ENCODE measurements at regions not wholly inside any gene's neighbourhood (a gene's known extent, or its start where the extent isn't known, plus 50 kb on each side); places are given as distances from the start of the nearest gene placed in this dataset.

DNA sequence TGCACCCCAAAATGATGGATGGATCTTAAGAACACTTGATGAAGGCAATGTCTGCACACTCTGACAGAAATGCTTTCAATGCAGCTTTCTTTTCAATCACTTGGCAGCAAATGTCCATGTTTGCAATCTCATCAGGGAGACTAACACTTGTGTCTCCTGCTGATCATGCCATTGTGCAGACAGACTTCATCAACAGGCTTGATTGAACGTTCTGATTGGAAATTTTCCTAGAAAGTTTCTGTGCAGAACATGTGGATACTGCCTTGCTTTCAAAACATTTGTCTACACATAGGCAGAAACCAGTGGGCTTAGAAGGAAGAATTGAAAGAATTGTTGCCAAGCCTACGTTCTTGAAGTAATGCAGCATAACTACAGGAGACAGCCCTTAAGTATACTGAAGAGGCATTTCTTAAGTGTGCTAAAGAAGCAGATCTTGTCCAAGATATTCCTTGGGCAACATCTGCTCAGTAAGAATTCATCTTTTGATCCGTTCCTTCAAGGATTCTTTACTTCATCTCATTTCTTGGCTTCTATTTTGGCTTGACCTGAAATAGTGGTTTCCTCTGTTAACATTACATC lies 120.4 kb upstream of the PLCB4 start:
- TF ChIP-seq, protein P1, sequence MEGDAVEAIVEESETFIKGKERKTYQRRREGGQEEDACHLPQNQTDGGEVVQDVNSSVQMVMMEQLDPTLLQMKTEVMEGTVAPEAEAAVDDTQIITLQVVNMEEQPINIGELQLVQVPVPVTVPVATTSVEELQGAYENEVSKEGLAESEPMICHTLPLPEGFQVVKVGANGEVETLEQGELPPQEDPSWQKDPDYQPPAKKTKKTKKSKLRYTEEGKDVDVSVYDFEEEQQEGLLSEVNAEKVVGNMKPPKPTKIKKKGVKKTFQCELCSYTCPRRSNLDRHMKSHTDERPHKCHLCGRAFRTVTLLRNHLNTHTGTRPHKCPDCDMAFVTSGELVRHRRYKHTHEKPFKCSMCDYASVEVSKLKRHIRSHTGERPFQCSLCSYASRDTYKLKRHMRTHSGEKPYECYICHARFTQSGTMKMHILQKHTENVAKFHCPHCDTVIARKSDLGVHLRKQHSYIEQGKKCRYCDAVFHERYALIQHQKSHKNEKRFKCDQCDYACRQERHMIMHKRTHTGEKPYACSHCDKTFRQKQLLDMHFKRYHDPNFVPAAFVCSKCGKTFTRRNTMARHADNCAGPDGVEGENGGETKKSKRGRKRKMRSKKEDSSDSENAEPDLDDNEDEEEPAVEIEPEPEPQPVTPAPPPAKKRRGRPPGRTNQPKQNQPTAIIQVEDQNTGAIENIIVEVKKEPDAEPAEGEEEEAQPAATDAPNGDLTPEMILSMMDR (IDR thresholded peaks at IDR 0.05; ENCODE audit: insufficient read depth, low read length, poor library complexity, severe bottlenecking), result no peak
- no peak for DNase-seq (ENCODE audit: low read depth)
- no peaks in the 10 kb centered on the region for H3K36me3 ChIP-seq (ENCODE audit: control insufficient read depth, insufficient read depth, low read length)

DNA sequence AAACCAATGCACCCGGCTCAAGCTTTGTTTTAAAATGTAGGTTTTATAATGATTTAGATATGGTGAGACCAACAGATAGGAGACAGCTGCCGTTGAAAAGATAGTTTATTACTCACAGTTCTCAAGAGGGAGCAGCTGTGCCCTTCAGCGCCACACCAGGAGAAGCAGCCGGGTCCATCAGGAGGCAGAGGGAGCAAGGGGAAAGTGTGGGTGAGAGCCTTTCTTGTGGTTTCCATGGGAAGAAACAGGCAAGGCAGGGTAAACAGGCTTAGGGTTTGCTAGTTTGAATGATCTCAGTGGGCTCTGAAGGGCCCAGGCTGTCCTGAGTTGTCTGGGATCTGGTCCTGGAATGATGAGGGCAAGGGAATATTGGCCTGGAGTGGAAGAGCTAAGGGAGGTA lies 117.7 kb upstream of the PLCB4 start:
- DNase-seq (ENCODE audit: low read depth), result no peak
- Histone ChIP-seq H3K27me3 (ENCODE audit: control insufficient read depth, insufficient read depth, low read length) (no peaks in the 10 kb centered on the region), H3K36me3 (ENCODE audit: control insufficient read depth, insufficient read depth, low read length) (no peaks in the 10 kb centered on the region), H3K4me3 (ENCODE audit: low read depth, low read length) (no peak overlapping the region)
- TF ChIP-seq, protein P1 (IDR thresholded peaks at IDR 0.05; ENCODE audit: insufficient read depth, low read length, poor library complexity, severe bottlenecking), result no peak

More for the DNA sequence above, 120.4 kb upstream of the PLCB4 start:
- no peaks in the 10 kb centered on the region for H3K27me3 ChIP-seq (ENCODE audit: control insufficient read depth, insufficient read depth, low read length)
- H3K4me3 ChIP-seq (ENCODE audit: low read depth, low read length), result no peak overlapping the region

DNA sequence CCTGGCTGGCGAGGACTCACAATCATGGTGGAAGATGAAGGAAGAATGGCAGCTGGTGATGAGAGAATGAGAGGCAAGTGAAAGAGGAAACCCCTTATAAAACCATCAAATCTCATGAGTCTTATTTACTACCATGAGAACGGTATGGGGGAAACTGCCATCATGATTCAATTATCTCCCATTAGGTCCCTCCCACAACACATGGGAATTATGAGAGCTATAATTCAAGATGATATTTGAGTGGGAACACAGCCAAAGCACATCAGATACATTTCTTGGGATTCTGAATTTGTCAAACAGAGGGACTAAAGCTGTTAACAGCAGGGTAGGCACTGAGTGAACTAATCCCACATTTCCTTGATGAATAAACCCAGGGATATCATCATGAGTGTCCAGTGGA lies 116.2 kb upstream of the PLCB4 start:
- no peak for DNase-seq (ENCODE audit: low read depth)
- no peaks in the 10 kb centered on the region for H3K27me3 ChIP-seq (ENCODE audit: control insufficient read depth, insufficient read depth, low read length)
- H3K36me3 ChIP-seq (ENCODE audit: control insufficient read depth, insufficient read depth, low read length), result no peaks in the 10 kb centered on the region
- TF ChIP-seq, protein P1 (IDR thresholded peaks at IDR 0.05; ENCODE audit: insufficient read depth, low read length, poor library complexity, severe bottlenecking), result no peak
- H3K4me3 ChIP-seq (ENCODE audit: low read depth, low read length), result no peak overlapping the region

DNA sequence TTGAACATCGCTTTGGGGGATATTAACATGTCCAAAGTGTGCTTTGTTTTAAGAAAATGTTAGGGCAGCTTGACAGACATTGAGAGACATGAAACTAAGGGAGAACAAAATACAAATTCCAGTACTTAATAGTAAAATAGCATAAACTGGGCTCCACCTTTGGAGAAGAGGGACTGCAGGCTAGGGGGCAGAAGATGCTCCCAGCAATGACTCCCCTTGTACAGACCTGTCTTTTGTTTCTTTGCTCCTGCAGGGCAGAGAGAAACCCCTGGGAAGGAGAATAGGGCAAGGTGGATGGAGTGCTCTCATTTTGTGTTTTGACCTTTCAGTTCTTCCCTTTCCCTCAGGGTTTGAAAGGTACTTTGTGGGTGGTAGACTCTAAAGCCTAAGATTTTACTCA lies 115.6 kb upstream of the PLCB4 start:
- DNase-seq (ENCODE audit: low read depth), result no peak
- no peaks in the 10 kb centered on the region for H3K36me3 ChIP-seq (ENCODE audit: control insufficient read depth, insufficient read depth, low read length)
- TF ChIP-seq, protein P1 (IDR thresholded peaks at IDR 0.05; ENCODE audit: insufficient read depth, low read length, poor library complexity, severe bottlenecking), result no peak
- H3K27me3 ChIP-seq (ENCODE audit: control insufficient read depth, insufficient read depth, low read length), result no peaks in the 10 kb centered on the region
- H3K4me3 ChIP-seq (ENCODE audit: low read depth, low read length), result no peak overlapping the region

DNA sequence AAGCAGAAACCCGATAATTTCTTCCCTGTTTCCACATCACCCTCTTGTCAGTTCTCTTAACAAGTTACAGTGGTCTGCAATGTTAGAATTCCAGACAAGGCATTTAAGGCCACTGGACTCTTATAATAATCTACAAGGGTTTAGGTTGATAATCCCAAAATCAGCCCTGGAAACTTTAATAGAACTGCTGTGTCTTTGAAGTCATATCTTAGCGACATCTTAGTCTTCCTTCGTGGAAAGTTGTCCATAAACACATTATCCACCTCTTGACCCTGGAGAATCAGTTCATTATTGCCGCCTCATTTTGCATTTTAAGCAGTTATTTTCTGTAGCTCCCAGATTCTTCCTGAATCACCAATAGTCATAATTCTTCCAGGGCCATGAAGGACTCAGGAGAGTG lies 108.6 kb upstream of the PLCB4 start:
- Histone ChIP-seq H3K36me3 (ENCODE audit: control insufficient read depth, insufficient read depth, low read length) (no peaks in the 10 kb centered on the region), H3K27me3 (ENCODE audit: control insufficient read depth, insufficient read depth, low read length) (no peaks in the 10 kb centered on the region), H3K4me3 (ENCODE audit: low read depth, low read length) (no peak overlapping the region)
- TF ChIP-seq, protein P1 (IDR thresholded peaks at IDR 0.05; ENCODE audit: insufficient read depth, low read length, poor library complexity, severe bottlenecking), result no peak
- DNase-seq (ENCODE audit: low read depth), result no peak

DNA sequence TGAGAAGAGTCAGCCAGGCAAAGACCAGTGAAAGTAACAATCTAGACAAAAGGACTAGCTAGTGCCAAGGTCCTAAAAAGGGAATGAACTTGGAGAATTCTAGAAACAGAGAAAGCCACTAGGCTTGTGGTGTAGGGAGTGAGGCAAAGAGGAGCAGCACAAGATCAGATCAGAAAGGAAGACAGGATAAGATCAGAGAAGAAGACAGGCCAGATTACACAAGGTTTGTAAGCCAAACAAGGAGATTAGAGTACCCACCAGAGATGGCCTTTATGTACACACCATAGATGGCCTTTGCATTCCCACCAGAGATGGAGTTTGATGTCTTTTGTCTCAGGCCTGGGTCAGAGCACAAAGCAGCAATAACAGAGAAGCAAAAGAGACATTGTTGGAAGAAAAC lies 105.6 kb upstream of the PLCB4 start:
- TF ChIP-seq, protein P1 (IDR thresholded peaks at IDR 0.05; ENCODE audit: insufficient read depth, low read length, poor library complexity, severe bottlenecking), result no peak
- no peaks in the 10 kb centered on the region for H3K36me3 ChIP-seq (ENCODE audit: control insufficient read depth, insufficient read depth, low read length)
- H3K27me3 ChIP-seq (ENCODE audit: control insufficient read depth, insufficient read depth, low read length), result no peaks in the 10 kb centered on the region
- H3K4me3 ChIP-seq (ENCODE audit: low read depth, low read length), result no peak overlapping the region
- DNase-seq (ENCODE audit: low read depth), result no peak
